ENCODE measurements at regions not wholly inside any gene's neighbourhood (a gene's known extent, or its start where the extent isn't known, plus 50 kb on each side); places are given as distances from the start of the nearest gene placed in this dataset.

DNA sequence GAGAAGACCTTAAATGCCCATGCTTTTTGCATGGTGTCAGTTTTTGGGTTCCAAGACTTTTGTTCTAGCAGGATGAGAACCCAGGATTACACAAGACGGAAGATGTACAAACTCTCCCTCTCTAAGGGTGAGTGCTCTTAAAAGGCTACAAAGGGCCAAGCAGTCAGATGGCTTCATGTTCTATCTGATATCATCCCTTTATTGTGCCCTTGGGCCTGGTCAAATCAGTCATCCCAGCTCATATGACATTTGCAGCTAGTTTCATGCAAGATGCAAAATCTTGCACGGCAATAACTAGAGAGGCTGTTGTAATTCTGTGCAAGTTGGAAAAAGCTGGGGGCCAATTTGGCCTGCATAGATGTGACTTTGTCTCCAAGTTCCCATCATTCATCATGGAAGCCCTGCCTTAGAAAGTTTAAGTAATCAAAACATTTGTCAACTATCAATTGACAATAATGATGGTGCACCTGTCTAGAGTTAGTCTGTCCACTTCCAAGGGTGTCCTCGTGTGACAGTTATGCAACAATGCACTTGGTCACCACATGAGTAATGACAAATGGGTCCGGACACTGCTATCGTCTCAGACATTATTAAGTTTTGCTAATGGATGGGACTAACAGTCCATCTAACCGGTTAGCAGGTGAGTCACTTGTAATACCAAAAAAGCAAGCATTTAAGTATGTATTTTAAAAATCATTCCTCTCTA lies 58.6 kb upstream of the ZFHX3 start:
- CTCF ChIA-PET = no interaction called here
- H3K4me3 ChIP-seq = no peak overlapping the region
- BruUV-seq (replicated peaks) = no TSS peak
- no peaks in the 10 kb centered on the region for H3K36me3 ChIP-seq (ENCODE audit: control insufficient read depth in 2 of 2, insufficient read depth in 2 of 2, low read length in 1 of 2)
- in situ Hi-C loops (cut with MboI) (no loop called here), intact Hi-C loops (cut with micrococcal nuclease; ENCODE audit: unreplicated experiment) (no loop called here)
- H2AFZ ChIP-seq (ENCODE audit: control insufficient read depth, low read depth, low read length) = no peak overlapping the region
- FAIRE-seq (no peak), DNase-seq (ENCODE audit: low read depth, low spot score) (no peak), ATAC-seq (no peak)
- WGBS (ENCODE audit: insufficient coverage, insufficient replicate concordance, low lambda C conversion rate, missing lambda C conversion rate) = 57% methylated on average over 6 of the region's 6 CpGs
- RAD21 ChIA-PET (ENCODE audit: unreplicated experiment) = no interaction called here
- no peak for TF ChIP-seq WRNIP1 (IDR thresholded peaks at IDR 0.05; ENCODE audit: borderline replicate concordance, low read depth, low read length)
- no peak for TF ChIP-seq IKZF1 (conservative IDR thresholded peaks at IDR 0.05)
- TF ChIP-seq NFIC (IDR thresholded peaks at IDR 0.05; ENCODE audit: low read depth, low read length) = no peak
- TF ChIP-seq ZNF384 (IDR thresholded peaks at IDR 0.05; ENCODE audit: borderline replicate concordance, low read depth, low read length) = no peak
- no peak for TF ChIP-seq SREBF1 (IDR thresholded peaks at IDR 0.05; ENCODE audit: low read length)
- TF ChIP-seq SRF (IDR thresholded peaks at IDR 0.05; ENCODE audit: low read depth in 2 of 2, low read length in 2 of 2) = no peak
- TF ChIP-seq DPF2 (IDR thresholded peaks at IDR 0.05) = no peak
- no peak for TF ChIP-seq RUNX3 (IDR thresholded peaks at IDR 0.05; ENCODE audit: low read length)
- TF ChIP-seq POLR2A (IDR thresholded peaks at IDR 0.05; ENCODE audit: low read depth, low read length) = no peak
- no peak for TF ChIP-seq STAT3 (IDR thresholded peaks at IDR 0.05; ENCODE audit: low read depth, low read length)
- TF ChIP-seq FOXM1 (IDR thresholded peaks at IDR 0.05; ENCODE audit: low read depth, low read length) = no peak
- no peak for TF ChIP-seq YY1 (IDR thresholded peaks at IDR 0.05; ENCODE audit: low read depth, low read length)
- no peak for TF ChIP-seq FOS (IDR thresholded peaks at IDR 0.05; ENCODE audit: borderline replicate concordance, extremely low read depth, insufficient read length)
- no peak for TF ChIP-seq BMI1 (IDR thresholded peaks at IDR 0.05; ENCODE audit: borderline replicate concordance)
- TF ChIP-seq, protein P1, sequence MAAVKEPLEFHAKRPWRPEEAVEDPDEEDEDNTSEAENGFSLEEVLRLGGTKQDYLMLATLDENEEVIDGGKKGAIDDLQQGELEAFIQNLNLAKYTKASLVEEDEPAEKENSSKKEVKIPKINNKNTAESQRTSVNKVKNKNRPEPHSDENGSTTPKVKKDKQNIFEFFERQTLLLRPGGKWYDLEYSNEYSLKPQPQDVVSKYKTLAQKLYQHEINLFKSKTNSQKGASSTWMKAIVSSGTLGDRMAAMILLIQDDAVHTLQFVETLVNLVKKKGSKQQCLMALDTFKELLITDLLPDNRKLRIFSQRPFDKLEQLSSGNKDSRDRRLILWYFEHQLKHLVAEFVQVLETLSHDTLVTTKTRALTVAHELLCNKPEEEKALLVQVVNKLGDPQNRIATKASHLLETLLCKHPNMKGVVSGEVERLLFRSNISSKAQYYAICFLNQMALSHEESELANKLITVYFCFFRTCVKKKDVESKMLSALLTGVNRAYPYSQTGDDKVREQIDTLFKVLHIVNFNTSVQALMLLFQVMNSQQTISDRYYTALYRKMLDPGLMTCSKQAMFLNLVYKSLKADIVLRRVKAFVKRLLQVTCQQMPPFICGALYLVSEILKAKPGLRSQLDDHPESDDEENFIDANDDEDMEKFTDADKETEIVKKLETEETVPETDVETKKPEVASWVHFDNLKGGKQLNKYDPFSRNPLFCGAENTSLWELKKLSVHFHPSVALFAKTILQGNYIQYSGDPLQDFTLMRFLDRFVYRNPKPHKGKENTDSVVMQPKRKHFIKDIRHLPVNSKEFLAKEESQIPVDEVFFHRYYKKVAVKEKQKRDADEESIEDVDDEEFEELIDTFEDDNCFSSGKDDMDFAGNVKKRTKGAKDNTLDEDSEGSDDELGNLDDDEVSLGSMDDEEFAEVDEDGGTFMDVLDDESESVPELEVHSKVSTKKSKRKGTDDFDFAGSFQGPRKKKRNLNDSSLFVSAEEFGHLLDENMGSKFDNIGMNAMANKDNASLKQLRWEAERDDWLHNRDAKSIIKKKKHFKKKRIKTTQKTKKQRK (IDR thresholded peaks at IDR 0.05; ENCODE audit: low read depth, low read length) = no peak
- TF ChIP-seq, protein P2, sequence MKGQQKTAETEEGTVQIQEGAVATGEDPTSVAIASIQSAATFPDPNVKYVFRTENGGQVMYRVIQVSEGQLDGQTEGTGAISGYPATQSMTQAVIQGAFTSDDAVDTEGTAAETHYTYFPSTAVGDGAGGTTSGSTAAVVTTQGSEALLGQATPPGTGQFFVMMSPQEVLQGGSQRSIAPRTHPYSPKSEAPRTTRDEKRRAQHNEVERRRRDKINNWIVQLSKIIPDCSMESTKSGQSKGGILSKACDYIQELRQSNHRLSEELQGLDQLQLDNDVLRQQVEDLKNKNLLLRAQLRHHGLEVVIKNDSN (IDR thresholded peaks at IDR 0.05; ENCODE audit: borderline replicate concordance, extremely low read length, insufficient read depth, low read depth, low read length) = no peak
- TF ChIP-seq RCOR1 (conservative IDR thresholded peaks at IDR 0.05; ENCODE audit: low read depth, low read length) = no peak
- no peak overlapping the region for H3K9ac ChIP-seq (ENCODE audit: control insufficient read depth, insufficient read depth, low read length)
- no peak overlapping the region for H3K27ac ChIP-seq (ENCODE audit: control insufficient read depth, insufficient read depth)
- H3K79me2 ChIP-seq (ENCODE audit: control insufficient read depth, insufficient read depth, low read length) = no peaks in the 10 kb centered on the region
- no peak overlapping the region for H3K4me2 ChIP-seq (ENCODE audit: control insufficient read depth, insufficient read depth)
- POLR2A ChIA-PET = interaction anchor here (0.6 kb wide), 1 partner anchor 103 kb away, joined by 4 read pairs; no protein-coding TSS in a partner anchor
- H3K4me1 ChIP-seq (ENCODE audit: control insufficient read depth, insufficient read depth, low read length) = no peaks in the 10 kb centered on the region
- no peaks in the 10 kb centered on the region for H4K20me1 ChIP-seq (ENCODE audit: control insufficient read depth, insufficient read depth)
- no peaks in the 10 kb centered on the region for H3K27me3 ChIP-seq (replicated peaks in 1 of 2; ENCODE audit: control insufficient read depth in 2 of 2, insufficient read depth in 2 of 2, low read length in 1 of 2)
- H3K9me3 ChIP-seq (replicated peaks; ENCODE audit: control insufficient read depth, insufficient read depth, low read length) = no peaks in the 10 kb centered on the region
- SMC1A ChIA-PET (ENCODE audit: uncharacterized antibody, unreplicated experiment) = no interaction called here
